GM23248 (cell line): ENCODE measurements at regions not wholly inside any gene's neighbourhood (a gene's known extent, or its start where the extent isn't known, plus 50 kb on each side); places are given as distances from the start of the nearest gene placed in this dataset.

Source experiments
- EZH2 ChIP-seq: fragments of 200-600 bp; sonication (generic); IDR thresholded peaks from 2 replicates; pipeline ENCODE4 v1.6.1; 2018; ENCODE audit warnings: antibody characterized with exemption, mild to moderate bottlenecking; ENCODE audit not compliant: insufficient read depth, poor library complexity, severe bottlenecking
- EZH2phosphoT487 ChIP-seq: fragments of 200-600 bp; sonication (generic); IDR thresholded peaks from 2 replicates; pipeline ENCODE4 v1.6.1; 2018; ENCODE audit warnings: antibody characterized with exemption, moderate library complexity, mild to moderate bottlenecking, low read depth; ENCODE audit not compliant: insufficient read depth

DNA sequence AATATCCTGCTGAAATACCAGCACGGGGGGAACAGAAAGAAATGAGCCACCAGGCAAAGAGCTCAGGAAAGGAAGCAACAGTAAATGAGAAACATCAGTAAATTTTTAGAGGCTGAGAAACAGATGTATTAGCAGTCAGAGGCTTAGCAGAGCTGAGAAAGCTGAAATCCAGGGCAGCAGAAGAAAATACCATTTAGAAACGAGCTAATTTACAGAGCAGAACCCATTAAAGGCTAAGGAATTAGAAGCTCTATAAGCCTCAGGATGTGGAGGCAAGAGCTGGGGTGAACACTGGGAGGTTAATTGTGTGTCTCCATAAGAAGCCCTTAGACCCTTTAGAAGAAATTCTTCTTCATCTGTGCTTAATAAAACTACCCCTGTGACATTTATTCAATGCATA lies 178.6 kb upstream of the RGS17 start:
- no peak for TF ChIP-seq EZH2phosphoT487
- no peak for TF ChIP-seq EZH2
